Endothelial cell of hepatic sinusoid (primary cell): ENCODE measurements at regions not wholly inside any gene's neighbourhood (a gene's known extent, or its start where the extent isn't known, plus 50 kb on each side); places are given as distances from the start of the nearest gene placed in this dataset.

Experiments
- in situ Hi-C: cut with HindIII; loops from 2 replicates; pipeline ENCODE4 v1.10.0; 2017; ENCODE audit warnings: low sequenced_read_pairs

DNA sequence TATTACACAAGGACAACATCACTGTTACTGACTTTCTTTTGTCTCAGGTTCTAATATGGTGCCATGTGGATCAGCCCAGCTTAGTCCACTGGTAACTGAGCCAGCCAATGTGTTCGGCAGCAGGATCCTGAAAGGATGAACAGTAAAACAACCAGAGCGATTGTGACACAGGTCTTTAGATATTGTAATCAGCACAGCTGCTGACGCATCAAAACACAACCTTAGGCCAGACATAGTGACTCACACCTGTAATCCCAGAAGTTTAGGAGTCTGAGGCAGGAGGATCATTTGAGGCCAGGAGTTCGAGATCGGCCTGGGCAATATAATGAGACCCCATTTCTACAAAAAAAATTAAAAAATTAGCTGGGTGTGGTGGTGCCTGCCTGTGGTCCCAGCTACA, 183.4 kb upstream of the CDH20 start:
- in situ Hi-C loops, result no loop called here

DNA sequence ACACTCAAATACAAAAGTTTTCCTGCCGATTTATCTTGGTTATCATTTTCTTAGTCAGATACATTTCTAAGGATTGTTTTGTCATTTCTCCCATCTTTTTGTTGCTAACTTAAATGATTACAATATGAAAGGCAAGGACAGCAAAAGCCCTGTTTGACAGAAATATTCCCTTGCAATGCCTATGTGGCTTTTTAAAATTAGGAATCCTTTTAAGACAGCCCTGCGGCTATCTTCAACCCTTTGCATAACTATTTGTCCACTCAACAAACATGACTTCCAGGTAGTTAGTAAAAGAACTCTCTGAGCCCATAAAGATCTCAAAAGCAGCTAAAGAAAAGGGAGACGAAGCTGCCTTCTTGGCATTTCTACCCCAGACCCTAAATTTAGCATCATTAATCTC, 179.7 kb upstream of the CDH20 start:
- in situ Hi-C loops, result no loop called here

DNA sequence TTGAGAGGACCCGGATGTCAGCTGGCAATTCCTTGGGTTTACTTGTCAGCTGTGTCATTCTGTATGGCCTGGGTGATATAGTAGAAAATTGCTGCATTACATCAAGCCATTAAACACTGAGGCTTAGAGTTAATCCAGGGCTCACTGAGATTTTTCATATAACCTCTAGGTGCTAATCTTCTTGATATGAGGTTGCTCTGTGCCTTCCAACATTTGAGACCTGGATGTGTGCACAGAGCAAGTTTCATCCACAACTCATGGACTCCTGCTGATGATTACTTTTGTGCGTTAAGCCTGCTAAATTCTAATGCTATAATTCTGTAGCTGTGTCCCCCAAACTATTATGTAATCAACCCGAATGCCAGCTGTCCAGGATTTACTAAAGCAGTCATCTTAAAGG, 178.4 kb upstream of the CDH20 start:
- in situ Hi-C loops, result loop anchor here (5.0 kb wide), 1 partner anchor 62 kb away; no protein-coding TSS in a partner anchor

DNA sequence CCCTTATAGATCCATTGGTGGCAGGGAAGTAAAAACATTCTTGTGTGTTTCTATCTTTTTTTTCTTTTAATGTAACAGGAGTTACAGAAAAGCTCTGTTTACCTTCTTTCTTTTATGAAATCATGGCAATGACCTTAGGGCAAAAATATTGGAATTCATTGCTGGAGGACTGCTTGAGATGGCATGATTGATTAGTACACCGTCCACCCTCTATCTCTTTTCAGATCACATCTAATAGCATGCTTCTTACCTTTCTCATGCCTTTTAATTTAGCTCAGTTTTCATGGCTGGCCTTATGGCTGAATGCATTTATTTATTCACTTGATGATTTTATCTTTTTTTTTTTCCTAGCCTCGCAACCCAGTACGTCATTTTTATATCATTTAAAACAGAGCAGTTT, 177.6 kb upstream of the CDH20 start:
- in situ Hi-C loops, result loop anchor here (5.0 kb wide), 1 partner anchor 62 kb away; no protein-coding TSS in a partner anchor

DNA sequence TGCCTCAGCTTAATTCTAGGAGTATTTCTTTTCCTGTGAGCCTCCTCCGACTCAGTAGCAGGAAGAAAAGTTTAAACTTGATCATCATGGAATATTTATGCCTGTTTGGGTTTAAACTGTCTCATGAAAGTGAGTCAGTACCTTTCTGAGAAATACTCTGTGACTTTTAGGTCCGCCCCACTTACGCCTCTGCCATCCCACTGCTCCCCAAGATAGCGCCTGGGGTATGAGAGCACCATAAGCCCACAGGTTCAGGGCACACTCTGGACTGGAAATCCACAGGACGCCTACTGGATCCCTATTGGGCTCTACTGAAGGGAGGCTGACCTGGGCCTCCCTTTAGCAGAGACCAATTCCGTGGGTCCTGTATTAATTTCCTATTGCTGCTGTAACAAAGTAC, 175.8 kb upstream of the CDH20 start:
- in situ Hi-C loops, result loop anchor here (5.0 kb wide), 1 partner anchor 60 kb away; no protein-coding TSS in a partner anchor

DNA sequence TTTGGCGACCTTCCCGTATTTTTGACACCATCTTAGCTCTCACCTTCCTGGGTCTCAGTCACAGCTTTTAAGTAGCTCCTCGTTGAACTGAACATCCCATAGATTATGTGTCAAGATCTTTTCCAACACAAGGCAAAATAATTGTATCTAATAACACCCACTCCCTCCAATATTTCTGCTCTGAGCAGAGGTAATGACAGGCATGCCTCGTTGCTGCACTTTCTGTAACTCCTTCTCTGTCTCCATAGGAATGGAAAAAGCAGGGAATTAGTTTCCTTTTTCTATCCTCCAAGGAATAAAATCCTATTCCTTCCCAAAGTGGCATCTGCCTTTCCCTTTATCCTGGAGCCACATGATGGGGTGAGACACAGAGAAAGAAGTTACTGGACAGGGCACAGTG, 174.0 kb upstream of the CDH20 start:
- in situ Hi-C loops, result loop anchor here (5.0 kb wide), 1 partner anchor 58 kb away; no protein-coding TSS in a partner anchor

DNA sequence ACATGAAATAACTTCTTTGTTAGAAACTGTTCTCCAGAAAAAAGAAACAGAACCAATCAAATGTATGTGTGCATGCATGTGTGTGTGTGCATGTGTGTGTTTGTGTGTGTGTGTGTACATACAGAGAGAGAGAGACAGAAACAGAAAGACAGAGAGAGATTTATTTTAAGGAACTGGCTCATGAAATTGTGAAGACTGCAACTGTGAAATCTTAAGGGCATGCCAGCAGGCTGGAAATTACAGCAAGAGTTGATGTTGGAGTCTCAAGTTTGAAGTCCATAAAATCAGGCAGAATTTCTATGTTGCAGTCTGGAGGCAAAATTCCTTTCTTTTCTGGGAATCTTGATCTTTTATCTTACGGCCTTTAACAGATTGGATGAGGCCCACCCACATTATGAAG, 168.9 kb upstream of the CDH20 start:
- in situ Hi-C loops, result no loop called here

DNA sequence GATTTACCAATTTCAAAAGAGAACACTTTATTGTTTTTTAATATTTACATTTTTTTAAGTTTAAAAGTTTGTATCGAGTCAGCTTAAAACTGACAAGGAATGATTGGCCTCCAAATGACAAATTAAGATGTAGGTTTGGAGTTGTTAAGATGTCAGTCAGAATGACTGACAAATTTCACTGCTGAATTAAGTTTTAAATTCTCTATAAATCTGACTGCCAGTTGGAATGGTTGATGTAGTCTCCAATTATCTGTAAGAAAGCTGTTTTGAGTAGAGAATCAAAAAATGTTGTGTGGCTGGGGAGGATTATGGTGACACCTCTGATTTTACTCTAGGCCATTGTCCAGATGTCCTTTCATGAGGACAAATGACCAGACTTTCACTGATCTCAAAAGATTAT, 165.3 kb upstream of the CDH20 start:
- in situ Hi-C loops, result no loop called here

DNA sequence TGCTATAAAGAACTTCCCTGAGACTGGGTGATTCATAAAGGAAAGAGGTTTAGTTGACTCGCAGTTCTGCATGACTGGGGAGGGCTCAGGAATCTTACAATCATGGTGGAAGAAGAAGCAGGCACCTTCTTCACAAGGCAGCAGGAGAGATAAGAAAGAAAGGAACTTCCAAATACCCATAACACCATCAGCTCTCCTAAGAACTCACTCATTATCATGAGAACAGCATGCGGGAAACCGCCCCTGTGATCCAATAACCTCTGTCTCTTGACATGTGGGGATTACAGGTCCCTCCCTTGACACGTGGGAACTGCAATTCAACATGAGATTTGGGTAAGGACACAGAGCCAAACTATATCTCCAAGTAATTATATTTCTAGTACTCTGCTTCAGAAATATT, 163.8 kb upstream of the CDH20 start:
- in situ Hi-C loops, result no loop called here

DNA sequence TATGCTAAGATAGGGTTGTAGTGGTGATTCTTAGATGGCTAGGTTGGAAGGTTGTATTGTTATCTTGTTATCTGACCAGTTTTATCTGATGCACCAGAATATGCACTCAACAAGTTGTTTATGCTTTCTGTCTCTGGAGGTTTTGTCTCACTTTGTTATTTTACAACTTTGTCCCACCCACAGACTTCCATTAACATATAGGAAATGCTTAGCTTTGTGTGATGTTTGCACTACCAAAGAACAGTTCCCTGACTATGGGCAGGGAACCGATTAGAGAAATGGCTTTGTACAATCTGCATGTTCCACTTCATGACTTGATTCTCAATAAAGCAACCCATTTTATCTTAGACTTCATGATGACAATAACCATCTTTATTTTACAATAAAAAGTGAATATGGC, 160.6 kb upstream of the CDH20 start:
- in situ Hi-C loops, result no loop called here

DNA sequence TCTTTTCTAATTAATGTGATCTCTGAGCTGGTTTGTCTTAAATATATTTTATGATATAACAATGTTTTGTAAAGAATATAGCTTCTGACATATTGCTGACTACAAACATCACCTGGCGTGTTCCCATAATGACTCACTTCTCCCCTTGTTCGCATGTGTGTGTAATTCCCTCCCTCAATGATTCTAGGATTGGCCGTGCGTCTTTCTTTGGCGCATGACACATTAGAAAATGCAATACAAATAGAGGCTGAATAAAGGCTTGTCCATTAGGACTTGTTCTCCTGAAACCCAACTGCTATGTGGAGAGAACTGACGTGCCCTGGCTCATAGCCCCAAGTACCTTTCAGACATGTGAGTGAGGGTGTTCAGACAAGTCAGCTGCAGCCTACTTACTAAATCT, 159.7 kb upstream of the CDH20 start:
- in situ Hi-C loops, result no loop called here

DNA sequence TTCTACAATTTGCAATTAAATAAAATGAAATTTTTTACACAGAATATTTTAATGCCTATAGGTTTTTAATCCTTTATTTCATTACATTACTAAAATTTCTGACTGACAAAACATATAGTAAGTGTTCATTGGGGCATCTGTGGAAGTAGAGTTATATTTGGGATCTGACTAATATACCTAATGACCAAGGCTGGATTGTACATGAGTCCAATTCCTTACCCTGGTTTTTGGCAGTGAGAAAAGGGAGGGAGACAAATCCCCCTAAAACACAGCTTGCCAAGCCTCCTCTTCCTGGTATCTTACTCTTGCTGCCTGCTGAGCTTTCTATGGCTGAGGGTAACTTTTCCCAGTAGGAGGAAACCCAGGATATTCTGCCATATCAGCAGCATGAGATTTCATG, 149.4 kb upstream of the CDH20 start:
- in situ Hi-C loops, result no loop called here

DNA sequence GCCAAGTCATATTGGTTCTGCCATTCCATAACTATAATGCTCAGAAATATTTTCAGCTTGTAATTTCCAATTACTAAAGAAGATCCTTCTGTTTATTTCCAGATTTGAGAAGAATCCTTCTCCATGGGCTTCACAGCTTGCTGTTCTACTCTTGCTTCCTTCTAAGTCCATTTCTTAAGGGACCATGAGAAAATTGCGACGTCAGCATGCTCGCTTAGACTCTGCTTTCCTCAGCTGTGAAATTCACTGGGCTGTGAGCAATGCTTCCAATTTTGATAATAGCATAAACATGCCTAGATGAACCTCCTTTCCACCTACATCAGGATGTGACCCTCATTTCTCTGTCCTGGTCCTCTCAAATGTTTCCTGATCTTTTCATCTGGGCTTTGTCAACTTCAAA, 145.3 kb upstream of the CDH20 start:
- in situ Hi-C loops, result no loop called here

DNA sequence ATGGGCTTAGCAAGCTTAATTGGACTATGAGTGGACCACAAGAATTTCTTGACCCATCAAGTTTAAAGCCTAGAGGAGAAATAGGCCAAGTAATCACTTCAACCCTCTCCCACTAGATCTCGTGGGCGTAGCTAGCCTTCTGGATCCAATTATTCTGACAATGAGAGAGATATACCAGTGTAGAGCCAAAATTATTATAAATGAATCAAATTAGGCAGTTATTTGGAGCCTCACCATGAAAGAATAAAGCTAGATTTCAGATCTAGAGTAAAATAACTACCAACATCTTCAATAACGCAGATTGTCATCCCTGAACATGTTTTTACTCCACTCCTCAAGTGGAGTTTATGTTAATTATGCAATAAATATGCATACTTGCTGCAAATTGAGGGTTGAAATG, 143.9 kb upstream of the CDH20 start:
- in situ Hi-C loops, result no loop called here

DNA sequence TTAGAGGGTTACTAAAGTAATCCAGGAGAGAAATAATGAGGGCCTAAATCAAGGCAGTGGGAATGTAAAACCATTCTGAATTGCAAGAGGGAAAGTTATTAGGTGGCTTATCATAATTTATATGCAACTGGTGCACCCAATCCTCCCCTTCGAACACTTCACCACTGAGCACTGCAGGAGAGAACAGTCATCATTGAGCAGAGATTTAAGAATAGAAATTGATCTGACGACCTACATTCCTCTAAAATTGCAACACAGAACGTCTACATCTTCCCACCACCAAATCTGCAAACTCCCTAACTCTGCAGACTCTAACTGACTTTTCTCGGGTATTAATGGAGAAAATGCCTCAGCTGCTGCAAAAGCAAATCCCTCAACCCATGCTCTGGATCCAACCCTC, 138.5 kb upstream of the CDH20 start:
- in situ Hi-C loops, result no loop called here

DNA sequence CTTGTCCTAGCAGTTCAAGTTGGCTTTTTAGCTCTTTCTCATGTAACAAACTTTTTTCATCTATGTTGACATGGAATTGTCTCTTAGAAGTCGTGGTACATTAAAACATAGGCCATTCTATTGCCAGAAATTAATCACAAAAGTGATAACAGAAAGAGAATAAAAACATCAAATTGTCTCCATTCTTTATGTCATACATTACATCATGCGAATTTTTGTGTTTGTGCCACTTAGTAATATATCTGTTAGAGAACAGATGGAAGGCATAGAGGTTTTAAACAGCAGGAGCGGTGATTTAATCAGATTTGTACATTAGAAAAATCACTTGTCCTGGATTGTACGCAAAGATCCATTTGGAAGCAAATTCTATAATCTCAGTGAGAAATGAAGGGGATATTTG, 136.5 kb upstream of the CDH20 start:
- in situ Hi-C loops, result no loop called here

DNA sequence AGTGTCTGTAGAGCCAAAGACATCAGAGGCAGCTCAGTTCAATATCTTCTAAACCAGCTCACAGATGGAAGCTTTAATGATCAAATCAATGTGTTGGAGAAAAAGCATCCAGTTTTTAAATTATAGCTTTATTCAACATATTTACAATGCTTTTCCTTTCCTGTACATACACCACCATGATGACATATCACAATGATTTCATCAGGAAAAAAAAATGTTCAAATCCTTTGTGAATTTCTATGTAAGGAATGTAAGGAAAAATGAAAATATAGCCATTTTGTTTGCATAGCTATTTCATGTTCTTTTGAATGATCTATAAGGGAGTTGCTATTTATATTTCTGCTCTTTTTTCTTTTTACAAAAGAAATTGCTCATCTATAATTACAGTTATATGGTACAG, 134.7 kb upstream of the CDH20 start:
- in situ Hi-C loops, result no loop called here

DNA sequence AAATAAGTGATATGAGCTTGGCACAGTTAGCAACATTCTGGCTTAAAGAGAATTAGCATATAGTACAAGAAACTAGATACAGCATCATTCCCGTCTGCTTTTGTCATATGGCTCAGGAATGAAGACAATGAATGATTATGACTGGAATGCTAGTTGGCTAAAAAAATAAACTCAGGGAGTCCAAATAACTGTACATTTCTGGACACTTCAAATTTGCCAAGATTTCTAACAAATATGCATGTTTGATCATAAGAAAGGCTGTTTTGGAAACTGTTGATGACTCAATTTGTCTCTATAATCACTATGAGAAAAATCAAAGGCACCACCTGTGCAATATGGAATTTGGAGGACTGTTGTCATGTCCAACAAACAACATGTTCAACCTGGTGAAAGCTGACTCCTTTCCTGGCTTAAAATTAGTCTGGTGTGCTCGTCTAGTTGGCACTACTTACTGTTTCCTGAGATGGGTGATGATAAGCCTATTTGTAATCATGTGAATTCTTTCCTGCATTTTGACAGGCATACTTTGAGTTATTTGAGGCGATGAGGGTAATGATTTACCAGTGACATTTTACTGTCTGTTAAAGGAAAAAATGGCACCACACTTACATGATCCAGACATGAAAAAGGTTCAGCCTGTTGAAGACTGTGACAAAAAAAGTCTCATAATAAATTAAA, 133.9 kb upstream of the CDH20 start:
- in situ Hi-C loops, result no loop called here

DNA sequence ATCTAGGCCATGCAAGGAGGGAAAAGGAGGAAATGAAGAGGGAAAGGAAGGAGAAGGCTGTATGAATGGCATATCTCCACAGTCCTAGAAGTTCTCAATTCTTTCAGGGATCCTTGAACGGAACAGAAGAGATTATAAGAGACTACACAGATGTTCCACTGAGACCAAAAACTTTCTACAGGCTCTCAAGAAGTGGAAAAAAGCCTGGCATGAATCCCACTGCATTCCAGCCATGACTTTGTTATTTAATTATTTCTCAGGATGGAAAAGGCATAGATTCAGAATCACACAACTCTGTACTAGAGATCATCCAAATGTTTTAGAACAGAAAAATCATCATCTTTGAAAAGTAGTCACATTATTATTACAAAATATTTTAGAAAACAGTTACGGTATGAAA, 131.7 kb upstream of the CDH20 start:
- in situ Hi-C loops, result no loop called here

DNA sequence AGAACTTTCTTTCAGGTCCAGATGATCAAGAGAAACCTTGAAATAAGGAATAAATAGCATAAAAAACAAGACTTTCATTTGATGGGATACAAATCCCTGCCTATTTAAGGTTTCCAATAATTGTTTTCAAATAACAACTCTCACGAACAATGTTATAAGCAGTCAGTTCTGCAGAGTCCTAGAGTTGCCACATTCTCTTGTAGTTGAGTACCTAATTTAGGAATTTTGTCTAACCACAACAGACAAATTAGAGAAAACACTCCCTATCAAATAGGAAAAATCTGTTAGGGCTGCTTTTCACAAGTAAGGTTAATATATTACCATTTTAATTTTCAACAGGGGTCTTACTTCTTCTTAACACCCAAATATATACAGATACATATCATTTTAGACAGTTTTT, 130.1 kb upstream of the CDH20 start:
- in situ Hi-C loops, result no loop called here

DNA sequence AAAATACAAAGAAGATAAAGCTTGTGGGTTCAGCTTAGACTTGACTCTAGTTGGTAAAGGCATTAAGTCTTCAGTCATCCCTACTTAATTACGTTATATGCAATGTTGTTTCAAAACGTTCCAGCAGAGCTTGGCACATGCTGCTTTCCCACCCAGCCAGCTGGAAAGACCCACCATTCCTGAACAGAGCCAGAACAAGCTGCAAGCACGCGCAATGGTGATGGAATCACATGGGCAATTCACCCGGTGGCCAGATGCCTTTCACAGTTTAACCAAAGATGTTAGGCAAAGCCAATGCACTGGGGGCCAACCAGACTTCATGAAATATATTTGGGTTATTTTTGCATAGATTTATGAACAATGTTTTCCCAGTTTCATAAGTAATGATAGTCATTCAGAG, 123.4 kb upstream of the CDH20 start:
- in situ Hi-C loops, result no loop called here

DNA sequence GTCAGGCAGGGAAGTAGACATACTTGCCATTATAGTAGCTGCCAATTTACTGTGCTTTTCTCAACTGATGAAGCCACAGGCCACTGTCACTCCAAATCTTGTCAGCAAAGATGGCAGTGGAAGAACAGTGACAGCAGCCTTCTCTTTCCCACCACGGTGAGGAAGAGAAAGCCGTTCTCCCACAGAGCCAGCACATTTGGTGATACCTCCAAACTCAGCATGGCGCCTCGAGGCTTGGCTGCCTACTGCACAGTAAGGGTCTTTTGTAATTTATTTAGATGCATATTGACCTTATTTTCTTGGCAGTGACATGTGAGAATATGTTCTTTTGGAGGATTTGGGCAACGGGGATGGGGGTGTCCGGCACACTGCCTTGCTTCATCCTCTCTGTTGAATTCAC, 117.2 kb upstream of the CDH20 start:
- in situ Hi-C loops, result loop anchor here (5.0 kb wide), 1 partner anchor 59 kb away; no protein-coding TSS in a partner anchor

DNA sequence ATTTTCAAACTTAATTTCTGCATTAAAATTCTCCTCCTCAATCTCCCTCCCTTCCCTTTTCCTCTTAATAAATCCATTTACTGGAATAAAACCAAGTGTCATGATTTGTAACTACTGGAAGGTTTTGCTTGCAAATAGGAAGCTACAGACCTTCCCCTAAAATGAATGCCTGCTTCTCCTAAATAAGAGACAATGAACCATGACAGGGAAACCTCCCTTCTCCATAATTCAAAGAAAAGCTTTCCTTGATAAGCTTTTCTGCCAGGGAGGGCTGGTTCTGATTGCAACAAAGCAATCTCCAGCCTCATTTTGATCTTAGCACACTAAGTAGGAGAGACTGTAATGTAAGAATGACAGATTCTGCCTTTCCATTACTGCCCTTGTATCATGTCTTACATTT, 111.0 kb upstream of the CDH20 start:
- in situ Hi-C loops, result no loop called here
